ENCODE measurements at regions not wholly inside any gene's neighbourhood (a gene's known extent, or its start where the extent isn't known, plus 50 kb on each side); places are given as distances from the start of the nearest gene placed in this dataset.

DNA sequence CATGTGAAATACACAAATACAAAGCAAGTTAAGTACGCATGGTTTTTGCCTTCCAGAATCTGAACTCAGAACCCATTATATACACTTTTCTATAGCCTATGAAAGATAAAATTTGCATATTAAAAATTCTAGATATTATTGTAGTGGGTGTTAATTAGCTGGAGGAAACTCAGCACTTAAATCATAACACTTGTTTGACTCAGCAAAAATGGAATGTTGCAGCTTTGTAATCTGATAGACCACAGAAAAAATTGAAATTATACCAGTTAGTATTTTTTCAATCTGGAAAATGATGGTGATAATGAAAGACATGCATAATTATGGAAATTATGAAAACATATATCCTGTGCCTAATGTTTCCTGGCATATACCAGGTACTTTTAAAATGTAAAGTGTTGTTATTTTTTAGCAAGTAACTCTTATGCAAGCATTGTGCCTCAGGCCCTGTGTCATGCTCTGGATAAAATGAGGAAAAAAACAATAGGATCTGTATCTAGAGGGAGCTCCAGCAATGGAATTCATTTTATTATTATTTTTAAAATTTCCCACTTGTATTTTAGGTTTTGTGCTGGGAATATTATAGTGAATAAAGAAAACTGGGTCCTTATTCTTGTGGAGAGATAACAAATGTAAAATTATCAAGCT, 490.4 kb upstream of the SEMA3A start:
- TF ChIP-seq CTCF (conservative IDR thresholded peaks at IDR 0.05; ENCODE audit: low read length), result no peak
- TF ChIP-seq EZH2phosphoT487 (IDR thresholded peaks at IDR 0.05; ENCODE audit: borderline replicate concordance, low read depth, low read length), result no peak
